ENCODE measurements at regions not wholly inside any gene's neighbourhood (a gene's known extent, or its start where the extent isn't known, plus 50 kb on each side); places are given as distances from the start of the nearest gene placed in this dataset.

- H3K4me3 ChIP-seq (ENCODE audit: low read depth, low read length), result no peak overlapping the region
- no peak for TF ChIP-seq CTCF (IDR thresholded peaks at IDR 0.05; ENCODE audit: low read depth, low read length, missing control alignments)
- no peak for DNase-seq (ENCODE audit: low read depth)
These were observed 289.4 kb downstream of the RNF144B start for GRCh38 chr6:18676548-18676947.

GRCh38 chr6:18680842-18681241, 293.7 kb downstream of the RNF144B start:
- no peak for DNase-seq (ENCODE audit: low read depth)
- no peak overlapping the region for H3K4me3 ChIP-seq (ENCODE audit: low read depth, low read length)
- TF ChIP-seq CTCF (IDR thresholded peaks at IDR 0.05; ENCODE audit: low read depth, low read length, missing control alignments), result peak; percentile 10

- H3K4me3 ChIP-seq (ENCODE audit: low read depth, low read length), result no peak overlapping the region
- DNase-seq (ENCODE audit: low read depth), result no peak
These were observed 294.8 kb downstream of the RNF144B start for GRCh38 chr6:18681832-18682503.

GRCh38 chr6:18684343-18684742, 297.2 kb downstream of the RNF144B start:
- no peak for DNase-seq (ENCODE audit: low read depth)
- H3K4me3 ChIP-seq (ENCODE audit: low read depth, low read length), result no peak overlapping the region
- no peak for TF ChIP-seq CTCF (IDR thresholded peaks at IDR 0.05; ENCODE audit: low read depth, low read length, missing control alignments)

More at GRCh38 chr6:18681832-18682503, 294.8 kb downstream of the RNF144B start:
- no peak for TF ChIP-seq CTCF (IDR thresholded peaks at IDR 0.05; ENCODE audit: low read depth, low read length, missing control alignments)

GRCh38 chr6:18692929-18693685, 306.0 kb downstream of the RNF144B start:
- no peak overlapping the region for H3K4me3 ChIP-seq (ENCODE audit: low read depth, low read length)
- no peak for DNase-seq (ENCODE audit: low read depth)

GRCh38 chr6:18693881-18694280, 306.7 kb downstream of the RNF144B start:
- TF ChIP-seq CTCF (IDR thresholded peaks at IDR 0.05; ENCODE audit: low read depth, low read length, missing control alignments), result no peak
- DNase-seq (ENCODE audit: low read depth), result no peak
- no peak overlapping the region for H3K4me3 ChIP-seq (ENCODE audit: low read depth, low read length)

More at GRCh38 chr6:18692929-18693685, 306.0 kb downstream of the RNF144B start:
- TF ChIP-seq CTCF (IDR thresholded peaks at IDR 0.05; ENCODE audit: low read depth, low read length, missing control alignments), result no peak

All from GM12864 (cell line).